ENCODE measurements at regions not wholly inside any gene's neighbourhood (a gene's known extent, or its start where the extent isn't known, plus 50 kb on each side); places are given as distances from the start of the nearest gene placed in this dataset.

GRCh38 chr1:234833646-234834045 lies 223.7 kb upstream of the IRF2BP2 start:
- Mint-ChIP-seq H3K36me3 (ENCODE audit: unreplicated experiment) (no peaks in the 10 kb centered on the region), H3K27me3 (ENCODE audit: unreplicated experiment) (peaks cover 7% of the 10 kb centered on the region), H3K4me1 (ENCODE audit: unreplicated experiment) (no peaks in the 10 kb centered on the region), H3K27ac (ENCODE audit: unreplicated experiment) (no peak overlapping the region), H3K9me3 (ENCODE audit: unreplicated experiment) (no peaks in the 10 kb centered on the region), H3K4me3 (ENCODE audit: unreplicated experiment) (no peak overlapping the region)
- DNase-seq (ENCODE audit: extremely low spot score, unreplicated experiment), result no peak
- TF ChIP-seq CTCF (IDR thresholded peaks at IDR 0.05), result no peak

- Mint-ChIP-seq H3K27ac (ENCODE audit: unreplicated experiment) (no peak overlapping the region), H3K4me1 (ENCODE audit: unreplicated experiment) (no peaks in the 10 kb centered on the region), H3K9me3 (ENCODE audit: unreplicated experiment) (no peaks in the 10 kb centered on the region), H3K36me3 (ENCODE audit: unreplicated experiment) (no peaks in the 10 kb centered on the region), H3K4me3 (ENCODE audit: unreplicated experiment) (no peak overlapping the region), H3K27me3 (ENCODE audit: unreplicated experiment) (peaks cover 12% of the 10 kb centered on the region)
- no peak for TF ChIP-seq CTCF (IDR thresholded peaks at IDR 0.05)
- no peak for DNase-seq (ENCODE audit: extremely low spot score, unreplicated experiment)
These were observed 223.1 kb upstream of the IRF2BP2 start for GRCh38 chr1:234833118-234833517.

GRCh38 chr1:234827656-234828055 lies 217.7 kb upstream of the IRF2BP2 start:
- H3K36me3 Mint-ChIP-seq (ENCODE audit: unreplicated experiment), result no peaks in the 10 kb centered on the region
- H3K4me3 Mint-ChIP-seq (ENCODE audit: unreplicated experiment), result no peak overlapping the region
- no peaks in the 10 kb centered on the region for H3K4me1 Mint-ChIP-seq (ENCODE audit: unreplicated experiment)
- TF ChIP-seq CTCF (IDR thresholded peaks at IDR 0.05), result no peak
- H3K27me3 Mint-ChIP-seq (ENCODE audit: unreplicated experiment), result peaks cover 12% of the 10 kb centered on the region
- DNase-seq (ENCODE audit: extremely low spot score, unreplicated experiment), result no peak
- H3K27ac Mint-ChIP-seq (ENCODE audit: unreplicated experiment), result no peak overlapping the region
- no peaks in the 10 kb centered on the region for H3K9me3 Mint-ChIP-seq (ENCODE audit: unreplicated experiment)

GRCh38 chr1:234827181-234827580 lies 217.2 kb upstream of the IRF2BP2 start:
- Mint-ChIP-seq H3K27ac (ENCODE audit: unreplicated experiment) (no peak overlapping the region), H3K27me3 (ENCODE audit: unreplicated experiment) (peaks cover 12% of the 10 kb centered on the region), H3K4me3 (ENCODE audit: unreplicated experiment) (no peak overlapping the region), H3K9me3 (ENCODE audit: unreplicated experiment) (no peaks in the 10 kb centered on the region), H3K36me3 (ENCODE audit: unreplicated experiment) (no peaks in the 10 kb centered on the region), H3K4me1 (ENCODE audit: unreplicated experiment) (no peaks in the 10 kb centered on the region)
- no peak for DNase-seq (ENCODE audit: extremely low spot score, unreplicated experiment)
- TF ChIP-seq CTCF (IDR thresholded peaks at IDR 0.05), result no peak

GRCh38 chr1:234826352-234826751 lies 216.4 kb upstream of the IRF2BP2 start:
- H3K27me3 Mint-ChIP-seq (ENCODE audit: unreplicated experiment), result peaks cover 12% of the 10 kb centered on the region
- H3K27ac Mint-ChIP-seq (ENCODE audit: unreplicated experiment), result no peak overlapping the region
- no peaks in the 10 kb centered on the region for H3K9me3 Mint-ChIP-seq (ENCODE audit: unreplicated experiment)
- H3K4me1 Mint-ChIP-seq (ENCODE audit: unreplicated experiment), result no peaks in the 10 kb centered on the region
- no peak for TF ChIP-seq CTCF (IDR thresholded peaks at IDR 0.05)
- no peaks in the 10 kb centered on the region for H3K36me3 Mint-ChIP-seq (ENCODE audit: unreplicated experiment)
- H3K4me3 Mint-ChIP-seq (ENCODE audit: unreplicated experiment), result no peak overlapping the region
- DNase-seq (ENCODE audit: extremely low spot score, unreplicated experiment), result no peak

Data from osteocyte (in vitro differentiated cells).